NT2/D1 (cell line): ENCODE measurements at regions not wholly inside any gene's neighbourhood (a gene's known extent, or its start where the extent isn't known, plus 50 kb on each side); places are given as distances from the start of the nearest gene placed in this dataset.

Source experiments
- DNase-seq: peaks from one replicate; pipeline ENCODE4 v3.0.0-alpha.2; 2011; ENCODE audit warnings: low read depth, low spot score
- H3K27me3 ChIP-seq: 2 replicates; pipeline ENCODE4 v1.6.0; 2011; ENCODE audit warnings: mild to moderate bottlenecking; ENCODE audit not compliant: insufficient read length, insufficient read depth
- H3K36me3 ChIP-seq: 2 replicates; pipeline ENCODE4 v1.6.1; 2011; ENCODE audit warnings: mild to moderate bottlenecking, low read length, mixed read lengths; ENCODE audit not compliant: insufficient read depth, insufficient read length
- H3K4me1 ChIP-seq: 2 replicates; pipeline ENCODE4 v1.5.1; 2011; ENCODE audit not compliant: insufficient read depth, insufficient read length
- H3K4me3 ChIP-seq: 2 replicates; pipeline ENCODE4 v1.5.1; 2011; ENCODE audit warnings: low read depth; ENCODE audit not compliant: insufficient read length
- H3K9ac ChIP-seq: 2 replicates; pipeline ENCODE4 v1.6.0; 2011; ENCODE audit warnings: low read depth; ENCODE audit not compliant: insufficient read length
- H3K9me3 ChIP-seq: 2 replicates; pipeline ENCODE4 v1.5.1; 2011; ENCODE audit warnings: mild to moderate bottlenecking, low read length; ENCODE audit not compliant: insufficient read depth
- SUZ12 ChIP-seq: IDR thresholded peaks from 2 replicates; pipeline ENCODE4 v1.6.1; 2011; ENCODE audit not compliant: insufficient read length, insufficient read depth; ENCODE audit errors: extremely low read depth
- YY1 ChIP-seq: IDR thresholded peaks from 2 replicates; pipeline ENCODE4 v1.6.1; 2011; ENCODE audit not compliant: insufficient read length, insufficient read depth
- ZNF274 ChIP-seq: IDR thresholded peaks from 2 replicates; pipeline ENCODE4 v1.6.1; 2011; ENCODE audit warnings: mild to moderate bottlenecking, low read depth, low read length

DNA sequence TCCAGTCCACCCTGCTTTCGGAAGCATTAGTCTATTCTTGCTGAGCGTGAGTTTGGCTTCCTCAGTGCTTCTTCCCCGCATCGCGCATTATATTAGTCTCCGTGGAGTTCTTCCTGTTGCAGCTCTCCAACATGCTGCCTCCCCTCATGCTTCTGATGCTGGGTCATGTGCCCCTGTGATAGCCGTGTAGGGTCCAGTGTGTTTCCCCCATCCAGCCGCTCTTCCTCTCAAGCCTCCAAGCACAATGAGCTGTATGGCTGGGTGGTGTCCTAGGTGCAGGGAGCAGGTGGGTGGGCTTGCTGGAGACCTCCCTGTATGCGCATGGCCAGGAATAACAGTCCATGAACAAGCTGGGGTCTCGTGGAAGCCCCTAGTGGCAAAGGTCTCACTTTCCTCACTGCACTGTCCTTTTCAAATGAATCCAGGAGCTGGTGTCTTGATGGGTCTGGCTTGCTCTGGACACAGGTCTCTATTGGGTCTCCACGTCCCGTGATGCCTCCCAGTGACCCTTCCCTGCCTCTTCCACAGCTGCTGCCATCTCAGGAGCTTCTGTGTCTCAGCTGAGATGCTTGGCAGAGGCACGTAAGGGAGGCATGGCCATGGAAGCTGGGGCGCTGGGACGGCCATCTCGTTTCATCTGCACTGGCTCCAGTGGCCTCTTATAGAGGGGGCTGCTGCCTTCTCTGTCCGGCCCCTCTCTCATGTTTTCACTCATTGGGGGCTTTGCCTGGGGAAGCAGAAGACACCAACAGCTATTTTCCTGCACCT, 54.8 kb upstream of the HDAC4 start:
- TF ChIP-seq ZNF274 (no peak), SUZ12 (no peak), YY1 (no peak)
- no peaks in the 10 kb centered on the region for H3K36me3 ChIP-seq
- no peak overlapping the region for H3K9ac ChIP-seq
- no peaks in the 10 kb centered on the region for H3K4me1 ChIP-seq
- no peak for DNase-seq
- no peaks in the 10 kb centered on the region for H3K27me3 ChIP-seq
- H3K9me3 ChIP-seq, result peaks cover 20% of the 10 kb centered on the region
- no peak overlapping the region for H3K4me3 ChIP-seq

DNA sequence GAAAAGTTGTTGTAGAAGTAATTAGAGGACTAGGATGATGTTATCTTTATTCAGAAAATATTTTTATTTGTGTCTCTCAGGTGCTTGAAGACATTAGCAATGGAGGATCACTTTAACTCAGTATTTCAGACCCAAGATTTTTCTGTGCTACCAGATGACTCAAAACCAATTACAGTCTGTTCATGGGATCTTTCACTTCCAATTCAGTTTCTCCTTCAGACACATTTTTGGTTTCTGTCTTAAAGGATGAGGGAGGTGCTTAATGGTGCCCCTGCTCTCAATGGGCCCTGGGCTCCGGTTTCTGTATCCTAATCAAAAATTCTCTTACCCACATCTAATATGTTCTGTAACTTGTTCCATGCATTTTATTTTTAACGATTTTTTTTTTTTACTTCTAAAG, 53.7 kb upstream of the HDAC4 start:
- H3K27me3 ChIP-seq, result no peaks in the 10 kb centered on the region
- no peak overlapping the region for H3K9ac ChIP-seq
- no peaks in the 10 kb centered on the region for H3K36me3 ChIP-seq
- no peaks in the 10 kb centered on the region for H3K4me1 ChIP-seq
- H3K4me3 ChIP-seq, result no peak overlapping the region
- no peak for DNase-seq
- H3K9me3 ChIP-seq, result peaks cover 23% of the 10 kb centered on the region
- no peak for TF ChIP-seq ZNF274
- no peak for TF ChIP-seq YY1
- TF ChIP-seq SUZ12, result no peak
